Lower leg skin (tissue), 4 donors: ENCODE measurements at regions not wholly inside any gene's neighbourhood (a gene's known extent, or its start where the extent isn't known, plus 50 kb on each side); places are given as distances from the start of the nearest gene placed in this dataset.

Experiments
- DNase-seq, 2 donors: peaks; one replicate each; pipeline ENCODE4 v3.0.0-alpha.2; 2019; ENCODE audit warnings: low spot score in 2 of 2
- H3K4me3 ChIP-seq: fragments of 200-600 bp; sonication (generic); 2 replicates; pipeline ENCODE4 v1.5.1; 2017; ENCODE audit warnings: mild to moderate bottlenecking, low read depth; ENCODE audit not compliant: poor library complexity, severe bottlenecking
- POLR2A ChIP-seq, 2 donors: fragments of 450-650 bp; IDR thresholded peaks; one replicate each; pipeline ENCODE4 v1.6.1; 2016 to 2017; ENCODE audit warnings: antibody characterized with exemption in 2 of 2, mild to moderate bottlenecking in 1 of 2, moderate library complexity in 1 of 2
- WGBS, 2 donors: methylation state at CpG; one replicate each; pipeline ENCODE4 v1.1.5; 2018; 5-methylcytosine and 5-hydroxymethylcytosine counted together
- intact Hi-C: fragments of 100-400 bp; cut with DNase I; formaldehyde crosslinking; loops from one replicate; pipeline ENCODE4 v1.15.0; 2023; ENCODE audit warnings: low total_unique reads
- TF ChIP-seq, protein P1 (sequence below), 3 donors: fragments of 450-650 bp; IDR thresholded peaks; one replicate each; pipeline ENCODE4 v1.5.1; 2016; ENCODE audit warnings: antibody characterized with exemption in 3 of 3, mild to moderate bottlenecking in 3 of 3, moderate library complexity in 2 of 3

DNA sequence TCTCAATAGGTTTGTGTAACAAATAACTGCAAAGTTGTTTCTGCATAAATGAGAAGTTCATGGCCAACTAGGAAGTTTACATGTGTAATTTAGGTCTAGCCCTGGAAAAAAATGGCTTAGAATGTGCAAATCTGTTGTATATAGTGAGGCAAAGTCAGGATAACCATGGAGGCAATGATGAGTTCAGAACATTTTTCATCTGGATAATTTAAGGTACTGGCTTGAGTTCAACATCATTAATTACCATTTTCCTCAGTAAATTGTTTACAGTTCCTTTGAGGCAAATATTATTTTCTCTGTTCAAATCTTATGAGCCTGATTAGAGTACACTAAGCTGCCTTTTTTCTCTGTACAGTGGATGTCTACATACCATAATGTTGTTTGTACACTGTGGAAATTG, 1259.0 kb upstream of the NUDT12 start:
- H3K4me3 ChIP-seq, result no peak overlapping the region
- intact Hi-C loops, result no loop called here
- TF ChIP-seq, protein P1, sequence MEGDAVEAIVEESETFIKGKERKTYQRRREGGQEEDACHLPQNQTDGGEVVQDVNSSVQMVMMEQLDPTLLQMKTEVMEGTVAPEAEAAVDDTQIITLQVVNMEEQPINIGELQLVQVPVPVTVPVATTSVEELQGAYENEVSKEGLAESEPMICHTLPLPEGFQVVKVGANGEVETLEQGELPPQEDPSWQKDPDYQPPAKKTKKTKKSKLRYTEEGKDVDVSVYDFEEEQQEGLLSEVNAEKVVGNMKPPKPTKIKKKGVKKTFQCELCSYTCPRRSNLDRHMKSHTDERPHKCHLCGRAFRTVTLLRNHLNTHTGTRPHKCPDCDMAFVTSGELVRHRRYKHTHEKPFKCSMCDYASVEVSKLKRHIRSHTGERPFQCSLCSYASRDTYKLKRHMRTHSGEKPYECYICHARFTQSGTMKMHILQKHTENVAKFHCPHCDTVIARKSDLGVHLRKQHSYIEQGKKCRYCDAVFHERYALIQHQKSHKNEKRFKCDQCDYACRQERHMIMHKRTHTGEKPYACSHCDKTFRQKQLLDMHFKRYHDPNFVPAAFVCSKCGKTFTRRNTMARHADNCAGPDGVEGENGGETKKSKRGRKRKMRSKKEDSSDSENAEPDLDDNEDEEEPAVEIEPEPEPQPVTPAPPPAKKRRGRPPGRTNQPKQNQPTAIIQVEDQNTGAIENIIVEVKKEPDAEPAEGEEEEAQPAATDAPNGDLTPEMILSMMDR (IDR thresholded peaks at IDR 0.05), result no peak
- TF ChIP-seq POLR2A (IDR thresholded peaks at IDR 0.05), result no peak
- DNase-seq, result no peak

- WGBS, 2 donors, result 20 to 24% methylated on average over 1 of the region's 1 CpG
- intact Hi-C loops, result no loop called here
- H3K4me3 ChIP-seq, result no peak overlapping the region
- no peak for TF ChIP-seq POLR2A (IDR thresholded peaks at IDR 0.05)
- TF ChIP-seq, protein P1 (IDR thresholded peaks at IDR 0.05), result no peak
- DNase-seq, result no peak
Measured at GRCh38 chr5:104817127-104817526, 1254.5 kb upstream of the NUDT12 start.

DNA sequence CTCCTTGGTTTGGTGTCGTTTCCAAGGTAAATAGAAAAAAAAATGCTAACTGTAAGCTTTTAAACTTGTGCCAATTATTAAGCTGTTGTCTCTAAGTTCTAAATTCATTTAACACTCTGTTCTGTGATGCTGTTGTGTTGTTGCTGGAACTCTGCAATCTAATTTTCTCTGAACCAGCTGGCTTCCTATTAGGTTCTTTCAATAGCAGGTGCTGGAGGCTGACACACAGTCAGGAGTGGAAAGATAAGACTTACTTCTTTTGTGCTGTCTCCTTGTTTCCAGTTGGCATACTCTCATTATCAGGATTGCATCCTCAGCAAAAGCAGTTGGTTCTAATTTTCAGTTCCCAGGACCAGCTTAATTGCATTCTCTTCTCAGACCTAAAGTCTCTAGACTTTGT, 1252.6 kb upstream of the NUDT12 start:
- no peak for DNase-seq
- H3K4me3 ChIP-seq, result no peak overlapping the region
- WGBS, 2 donors, result 9 to 13% methylated on average over 1 of the region's 1 CpG
- TF ChIP-seq, protein P1 (IDR thresholded peaks at IDR 0.05), result no peak
- TF ChIP-seq POLR2A (IDR thresholded peaks at IDR 0.05), result no peak
- intact Hi-C loops, result no loop called here

GRCh38 chr5:104800440-104801048, 1238.0 kb upstream of the NUDT12 start:
- intact Hi-C loops, result no loop called here
- no peak for TF ChIP-seq POLR2A (IDR thresholded peaks at IDR 0.05)
- TF ChIP-seq, protein P1 (IDR thresholded peaks at IDR 0.05), result no peak
- no peak overlapping the region for H3K4me3 ChIP-seq
- WGBS, 2 donors, result 80 to 89% methylated on average over 4 of the region's 4 CpGs
- no peak for DNase-seq

DNA sequence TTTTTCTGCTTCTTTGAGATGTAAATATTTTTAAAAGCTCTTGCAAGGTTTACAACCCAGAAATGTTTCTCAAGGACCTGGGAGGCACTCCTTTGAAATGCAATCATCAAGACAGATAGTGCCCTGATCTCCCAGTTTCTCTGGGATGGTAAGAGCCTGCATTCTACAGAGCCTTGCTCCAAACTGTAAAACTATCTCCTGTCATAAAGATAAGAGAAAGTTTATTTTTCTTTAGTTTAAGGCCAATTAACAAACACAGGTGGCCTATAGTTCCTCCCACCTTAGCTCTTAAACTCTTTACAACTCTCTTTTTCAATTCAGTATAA, 1231.1 kb upstream of the NUDT12 start:
- intact Hi-C loops, result no loop called here
- no peak for TF ChIP-seq POLR2A (IDR thresholded peaks at IDR 0.05)
- TF ChIP-seq, protein P1 (IDR thresholded peaks at IDR 0.05), result no peak
- no peak overlapping the region for H3K4me3 ChIP-seq
- no peak for DNase-seq

- TF ChIP-seq POLR2A (IDR thresholded peaks at IDR 0.05), result no peak
- TF ChIP-seq, protein P1 (IDR thresholded peaks at IDR 0.05), result no peak
- DNase-seq, result no peak
- no peak overlapping the region for H3K4me3 ChIP-seq
- WGBS, 2 donors, result 68 to 70% methylated on average over 4 of the region's 4 CpGs
- intact Hi-C loops, result no loop called here
Measured at GRCh38 chr5:104793031-104793754, 1230.6 kb upstream of the NUDT12 start.
